Cardiac fibroblast (primary cell): ENCODE measurements at regions not wholly inside any gene's neighbourhood (a gene's known extent, or its start where the extent isn't known, plus 50 kb on each side); places are given as distances from the start of the nearest gene placed in this dataset.

Source experiments
- DNase-seq, 2 donors: peaks; one replicate each; pipeline versions ENCODE4 v3.0.0 to v3.0.0-alpha.2; 2010; ENCODE audit warnings: low read depth in 2 of 2
- H3K4me3 ChIP-seq, 2 donors: replicated peaks in 1 of 2; 1 replicate in 1 of 2; 2 replicates in 1 of 2; pipeline ENCODE4 v1.5.1; 2011; ENCODE audit warnings: low read depth in 2 of 2, low read length in 2 of 2, mild to moderate bottlenecking in 2 of 2, moderate library complexity in 1 of 2
- CTCF ChIP-seq: IDR thresholded peaks from one replicate; pipeline ENCODE4 v1.5.1; 2011; ENCODE audit warnings: low read depth, mild to moderate bottlenecking, low read length, inconsistent platforms

- no peak for TF ChIP-seq CTCF
- DNase-seq: no peak
- no peak overlapping the region for H3K4me3 ChIP-seq
Measured at GRCh38 chr9:7707934-7708333, 91.6 kb downstream of the DMAC1 start.

- TF ChIP-seq CTCF: no peak
- DNase-seq: no peak
- no peak overlapping the region for H3K4me3 ChIP-seq
Measured at GRCh38 chr9:7704543-7704942, 95.0 kb downstream of the DMAC1 start.

DNA sequence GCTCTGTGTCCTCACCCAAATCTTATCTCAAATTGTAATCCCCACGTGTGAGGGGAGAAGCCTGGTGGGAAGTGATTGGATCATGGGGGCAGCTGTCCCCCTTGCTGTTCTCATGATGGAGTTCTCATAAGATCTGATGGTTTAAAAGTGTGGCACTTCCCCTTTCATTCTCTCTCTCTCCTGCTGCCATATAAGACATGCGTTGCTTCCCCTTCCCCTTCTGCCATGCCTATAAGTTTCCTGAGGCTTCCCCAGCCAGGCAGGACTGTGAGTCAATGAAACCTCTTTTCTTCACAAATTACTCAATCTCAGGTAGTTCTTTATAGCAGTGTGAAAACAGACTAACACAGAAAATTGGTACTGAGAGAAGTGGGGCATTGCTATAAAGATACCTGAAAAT is 107.7 kb downstream of the DMAC1 start:
- DNase-seq: no peak
- no peak overlapping the region for H3K4me3 ChIP-seq
- TF ChIP-seq CTCF: no peak

DNA sequence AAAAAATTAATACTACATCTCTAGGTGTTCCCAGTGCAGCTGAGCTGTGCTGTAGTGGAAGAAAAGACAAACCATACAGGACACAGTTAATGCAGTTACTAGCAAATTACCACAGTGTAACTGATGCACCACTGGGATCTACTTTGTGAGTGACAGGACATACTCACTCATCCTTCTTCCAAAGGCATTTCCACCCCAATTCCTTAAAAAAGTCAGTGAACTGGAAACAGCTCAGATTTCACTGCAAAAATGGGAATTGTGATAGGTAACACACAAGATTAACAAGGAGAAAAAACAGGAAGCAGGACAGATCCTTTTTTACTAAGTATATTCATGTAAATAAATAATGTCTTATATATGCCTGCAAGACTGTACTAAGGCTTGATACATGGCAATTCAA is 109.6 kb downstream of the DMAC1 start:
- no peak overlapping the region for H3K4me3 ChIP-seq
- no peak for TF ChIP-seq CTCF
- DNase-seq: no peak

GRCh38 chr9:7688626-7689025 is 111.0 kb downstream of the DMAC1 start:
- no peak for TF ChIP-seq CTCF

DNA sequence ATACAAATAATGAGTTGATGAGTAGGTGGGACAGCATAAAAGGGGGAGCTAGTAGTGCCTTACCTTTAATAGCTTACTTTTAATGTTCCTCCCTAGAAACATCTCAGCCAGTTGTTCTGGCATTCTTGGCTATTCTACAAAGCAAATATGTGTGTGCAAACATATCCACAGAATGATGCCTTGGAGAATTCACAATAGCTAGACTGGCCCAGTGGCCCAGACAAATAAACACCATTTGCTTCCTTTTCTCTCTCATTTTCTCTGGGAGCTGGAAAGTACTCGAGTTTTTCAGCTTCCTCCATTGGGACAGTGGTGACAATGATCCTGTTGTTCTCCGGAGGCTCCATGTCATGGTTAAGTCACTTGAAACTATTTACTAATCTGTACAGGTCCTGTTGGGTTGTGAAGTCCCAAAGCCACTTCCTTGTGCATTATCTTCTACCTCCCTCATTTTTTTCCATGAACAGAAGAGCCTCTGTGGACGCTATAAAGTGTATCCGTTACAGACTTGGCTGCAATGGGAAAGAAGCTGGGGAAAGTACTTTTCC is 122.9 kb downstream of the DMAC1 start:
- no peak for TF ChIP-seq CTCF
- no peak for DNase-seq
- H3K4me3 ChIP-seq: no peak overlapping the region

More at GRCh38 chr9:7688626-7689025, 111.0 kb downstream of the DMAC1 start:
- H3K4me3 ChIP-seq: no peak overlapping the region
- DNase-seq: no peak

- H3K4me3 ChIP-seq: no peak overlapping the region
- DNase-seq: no peak
- TF ChIP-seq CTCF: no peak
Measured at GRCh38 chr9:7671847-7672246, 127.7 kb downstream of the DMAC1 start.
